ENCODE measurements at regions not wholly inside any gene's neighbourhood (a gene's known extent, or its start where the extent isn't known, plus 50 kb on each side); places are given as distances from the start of the nearest gene placed in this dataset.

GRCh38 chr9:88658311-88658822 is 123.4 kb downstream of the NXNL2 start:
- DNase-seq (ENCODE audit: low read depth), result peak; percentile 82

- peak; percentile 12 for DNase-seq (ENCODE audit: low read depth)
These were observed 124.1 kb downstream of the NXNL2 start for GRCh38 chr9:88659126-88659525.

- DNase-seq (ENCODE audit: low read depth), result peak; percentile 48
These were observed 125.6 kb downstream of the NXNL2 start for GRCh38 chr9:88660611-88661010.

GRCh38 chr9:88661759-88662158 is 126.8 kb downstream of the NXNL2 start:
- peak; percentile 17 for DNase-seq (ENCODE audit: low read depth)

GRCh38 chr9:88663771-88664419 is 128.9 kb downstream of the NXNL2 start:
- no peak for DNase-seq (ENCODE audit: low read depth)

GRCh38 chr9:88664773-88665172 is 129.8 kb downstream of the NXNL2 start:
- no peak for DNase-seq (ENCODE audit: low read depth)

- DNase-seq (ENCODE audit: low read depth), result no peak
These were observed 138.1 kb downstream of the NXNL2 start for GRCh38 chr9:88672874-88673689.

- no peak for DNase-seq (ENCODE audit: low read depth)
These were observed 138.9 kb downstream of the NXNL2 start for GRCh38 chr9:88673886-88674285.

- no peak for DNase-seq (ENCODE audit: low read depth)
These were observed 141.7 kb downstream of the NXNL2 start for GRCh38 chr9:88676644-88677043.

GRCh38 chr9:88678008-88678407 is 143.0 kb downstream of the NXNL2 start:
- no peak for DNase-seq (ENCODE audit: low read depth)

GRCh38 chr9:88678431-88678830 is 143.5 kb downstream of the NXNL2 start:
- no peak for DNase-seq (ENCODE audit: low read depth)

GRCh38 chr9:88680041-88680440 is 145.1 kb downstream of the NXNL2 start:
- no peak for DNase-seq (ENCODE audit: low read depth)

- DNase-seq (ENCODE audit: low read depth), result no peak
These were observed 145.7 kb downstream of the NXNL2 start for GRCh38 chr9:88680505-88681160.

- DNase-seq (ENCODE audit: low read depth), result no peak
These were observed 146.5 kb downstream of the NXNL2 start for GRCh38 chr9:88681434-88681833.

- DNase-seq (ENCODE audit: low read depth), result peak; percentile 57
These were observed 147.5 kb downstream of the NXNL2 start for GRCh38 chr9:88682431-88682831.

GRCh38 chr9:88684046-88684445 is 149.1 kb downstream of the NXNL2 start:
- DNase-seq (ENCODE audit: low read depth), result no peak

- DNase-seq (ENCODE audit: low read depth), result no peak
These were observed 149.9 kb downstream of the NXNL2 start for GRCh38 chr9:88684845-88685244.

GRCh38 chr9:88685966-88686365 is 151.0 kb downstream of the NXNL2 start:
- DNase-seq (ENCODE audit: low read depth), result no peak

- DNase-seq (ENCODE audit: low read depth), result no peak
These were observed 154.7 kb downstream of the NXNL2 start for GRCh38 chr9:88689509-88690298.

- DNase-seq (ENCODE audit: low read depth), result no peak
These were observed 155.7 kb downstream of the NXNL2 start for GRCh38 chr9:88690628-88691027.

GRCh38 chr9:88691091-88691490 is 156.1 kb downstream of the NXNL2 start:
- DNase-seq (ENCODE audit: low read depth), result no peak

- no peak for DNase-seq (ENCODE audit: low read depth)
These were observed 156.8 kb downstream of the NXNL2 start for GRCh38 chr9:88691811-88692210.
